Choroid plexus epithelial cell (primary cell): ENCODE measurements at regions not wholly inside any gene's neighbourhood (a gene's known extent, or its start where the extent isn't known, plus 50 kb on each side); places are given as distances from the start of the nearest gene placed in this dataset.
"Not testable (repeated sequence)": the region's sequence is repeated elsewhere in the genome, so short reads cannot be mapped to it uniquely, and the experiment has no call there.

ENCODE experiments used
- DNase-seq: peaks from one replicate; pipeline ENCODE4 v3.0.0-alpha.2; 2010; ENCODE audit warnings: low read depth
- H3K4me3 ChIP-seq: 2 replicates; pipeline ENCODE4 v1.5.1; 2011; ENCODE audit warnings: low read depth, mild to moderate bottlenecking, control low read depth, low read length, moderate library complexity
- CTCF ChIP-seq: conservative IDR thresholded peaks from 2 replicates; pipeline ENCODE4 v1.5.1; 2011; ENCODE audit warnings: low read depth, mild to moderate bottlenecking, control low read depth, inconsistent platforms, low read length, moderate library complexity

- TF ChIP-seq CTCF: no peak
- no peak for DNase-seq
- H3K4me3 ChIP-seq: no peak overlapping the region
These were observed 83.1 kb downstream of the TSN start for GRCh38 chr2:121838551-121838950.

GRCh38 chr2:121839584-121839983 lies 84.1 kb downstream of the TSN start:
- TF ChIP-seq CTCF: no peak
- no peak for DNase-seq
- H3K4me3 ChIP-seq: no peak overlapping the region

- no peak overlapping the region for H3K4me3 ChIP-seq
- no peak for TF ChIP-seq CTCF
- DNase-seq: no peak
These were observed 93.8 kb downstream of the TSN start for GRCh38 chr2:121849236-121849635.

GRCh38 chr2:121853149-121853548 lies 97.7 kb downstream of the TSN start:
- not testable (repeated sequence) for DNase-seq, H3K4me3 ChIP-seq

- TF ChIP-seq CTCF: no peak
- no peak for DNase-seq
- no peak overlapping the region for H3K4me3 ChIP-seq
These were observed 100.1 kb downstream of the TSN start for GRCh38 chr2:121855510-121855909.

GRCh38 chr2:121856360-121856759 lies 100.9 kb downstream of the TSN start:
- H3K4me3 ChIP-seq: no peak overlapping the region
- DNase-seq: no peak
- no peak for TF ChIP-seq CTCF

- no peak overlapping the region for H3K4me3 ChIP-seq
- DNase-seq: no peak
- no peak for TF ChIP-seq CTCF
These were observed 102.9 kb downstream of the TSN start for GRCh38 chr2:121858369-121858768.

- no peak for DNase-seq
- no peak for TF ChIP-seq CTCF
- H3K4me3 ChIP-seq: no peak overlapping the region
These were observed 103.4 kb downstream of the TSN start for GRCh38 chr2:121858847-121859246.
